CD4-positive, alpha-beta T cell treated with Interleukin-21 for 1 hour (primary cell): ENCODE measurements at regions not wholly inside any gene's neighbourhood (a gene's known extent, or its start where the extent isn't known, plus 50 kb on each side); places are given as distances from the start of the nearest gene placed in this dataset.
"Not testable (repeated sequence)": the region's sequence is repeated elsewhere in the genome, so short reads cannot be mapped to it uniquely, and the experiment has no call there.

Experiments
- DNase-seq: peaks from one replicate; pipeline ENCODE4 v3.0.0-alpha.2; 2020

DNA sequence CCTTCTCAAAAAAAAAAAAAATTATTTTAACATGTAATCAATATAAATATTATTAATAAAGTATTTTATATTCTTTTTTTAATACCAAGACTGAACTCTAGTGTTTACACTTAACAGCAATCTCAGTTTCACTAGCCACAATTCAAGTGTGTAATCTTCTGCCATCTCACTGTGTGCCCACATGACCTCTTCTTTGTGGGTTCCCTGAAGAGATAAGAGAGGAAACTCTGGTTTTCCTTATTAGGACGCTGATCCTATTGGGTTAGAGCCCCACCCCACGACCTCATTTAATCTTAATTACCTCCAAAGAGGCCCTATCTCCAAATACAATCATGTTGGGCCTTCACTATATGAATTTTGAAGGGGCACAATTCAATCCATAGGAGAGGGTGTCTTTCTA is 177.6 kb downstream of the STK31 start:
- DNase-seq = no peak

DNA sequence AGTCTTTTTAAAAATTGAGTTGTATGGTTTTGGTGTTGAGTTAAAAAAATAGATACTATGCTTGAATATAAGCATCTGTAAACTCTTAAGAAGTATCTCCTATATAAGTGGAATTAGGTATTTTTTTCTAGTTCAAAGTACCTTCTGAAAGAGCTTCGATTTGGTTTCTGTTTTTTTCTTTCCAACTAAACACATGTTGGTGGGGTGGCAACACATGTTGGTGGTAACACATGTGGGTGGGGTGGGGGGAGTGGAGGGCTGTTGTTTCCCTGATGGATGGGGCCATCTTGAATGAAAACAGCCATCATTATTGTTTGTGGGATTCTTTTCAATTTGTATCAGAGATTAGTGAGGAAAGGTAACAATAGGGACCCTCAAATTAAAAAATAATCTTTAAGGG is 178.9 kb downstream of the STK31 start:
- DNase-seq = no peak

DNA sequence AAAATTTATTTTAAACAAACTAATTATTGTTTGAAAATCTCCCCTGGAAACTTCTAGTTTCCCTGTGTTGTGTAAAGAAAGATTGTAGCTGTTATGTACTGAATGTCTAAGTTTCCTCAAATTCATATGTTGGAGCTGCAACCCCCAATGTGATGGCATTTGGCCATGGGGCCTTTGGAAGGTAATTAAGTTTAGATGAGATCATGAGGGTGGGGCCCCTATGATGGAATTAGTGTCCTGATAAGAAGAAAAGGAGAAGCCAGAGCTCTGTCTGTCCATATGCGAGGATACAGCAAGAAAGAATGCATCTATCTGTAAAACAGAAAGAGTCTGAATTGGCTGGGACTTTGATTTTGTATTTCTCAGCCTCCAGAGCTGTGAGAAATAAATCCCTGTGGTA is 179.5 kb downstream of the STK31 start:
- DNase-seq = no peak

DNA sequence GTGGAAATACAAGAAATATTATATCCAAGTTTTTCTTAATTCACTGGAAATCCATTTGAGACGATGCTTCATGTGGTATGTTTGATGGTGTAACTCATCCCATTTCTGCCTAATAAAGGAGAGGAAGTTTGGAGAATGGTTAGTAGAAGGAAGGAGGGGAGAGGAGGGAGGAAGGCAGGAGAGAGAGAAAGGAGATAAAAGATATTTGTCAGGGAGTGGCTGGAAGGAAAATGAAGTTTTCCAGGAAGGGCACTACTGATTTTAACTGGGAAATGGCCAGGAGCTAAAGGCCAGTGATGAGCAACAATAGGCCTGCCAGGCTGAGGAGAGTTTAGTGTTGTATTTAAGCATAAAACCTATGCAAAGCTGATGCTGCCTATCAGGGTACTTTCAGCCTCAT is 182.0 kb downstream of the STK31 start:
- no peak for DNase-seq

- DNase-seq = no peak
Measured at GRCh38 chr7:23893176-23893941, 183.3 kb downstream of the STK31 start.

GRCh38 chr7:23893942-23894891 is 184.2 kb downstream of the STK31 start:
- no peak for DNase-seq

GRCh38 chr7:23894892-23895569 is 185.0 kb downstream of the STK31 start:
- DNase-seq = no peak

DNA sequence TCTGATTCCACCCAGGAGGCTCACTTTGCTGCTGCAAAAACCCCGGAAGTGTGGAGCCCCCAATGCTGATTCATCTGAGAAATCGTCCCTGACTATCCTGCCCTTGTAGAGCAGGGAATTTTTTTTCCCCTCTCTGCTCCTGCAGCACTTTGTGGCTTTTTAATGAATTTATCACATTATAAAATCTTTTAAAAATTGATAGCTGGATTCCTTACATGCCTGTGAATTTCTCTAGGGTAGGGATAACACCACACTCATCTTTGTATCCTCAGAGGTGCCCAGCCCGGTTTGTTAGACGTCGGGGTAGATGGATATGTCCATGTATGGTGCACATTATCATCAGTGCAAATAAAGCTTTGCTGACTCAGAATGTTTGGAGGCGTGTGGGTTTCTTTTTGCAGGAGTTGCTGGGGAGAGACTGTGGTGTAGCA is 185.7 kb downstream of the STK31 start:
- no peak for DNase-seq

DNA sequence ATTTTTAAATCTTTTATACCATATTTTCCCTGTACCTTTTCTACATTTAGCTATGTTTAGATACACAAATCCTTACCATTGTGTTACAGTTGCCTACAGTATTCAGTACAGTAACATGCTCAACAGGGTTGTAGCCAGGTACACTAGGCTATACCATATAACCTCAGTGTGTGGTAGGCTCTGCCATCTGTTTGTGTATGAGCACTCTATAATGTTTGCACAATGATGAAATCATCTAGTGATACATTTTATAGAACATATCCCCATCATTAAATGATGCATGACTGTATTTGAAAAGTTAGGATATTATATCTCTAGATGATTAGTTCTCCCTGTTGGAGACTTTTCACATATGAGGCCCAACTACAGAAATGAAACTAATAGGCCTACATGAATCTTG is 188.6 kb downstream of the STK31 start:
- DNase-seq = no peak

DNA sequence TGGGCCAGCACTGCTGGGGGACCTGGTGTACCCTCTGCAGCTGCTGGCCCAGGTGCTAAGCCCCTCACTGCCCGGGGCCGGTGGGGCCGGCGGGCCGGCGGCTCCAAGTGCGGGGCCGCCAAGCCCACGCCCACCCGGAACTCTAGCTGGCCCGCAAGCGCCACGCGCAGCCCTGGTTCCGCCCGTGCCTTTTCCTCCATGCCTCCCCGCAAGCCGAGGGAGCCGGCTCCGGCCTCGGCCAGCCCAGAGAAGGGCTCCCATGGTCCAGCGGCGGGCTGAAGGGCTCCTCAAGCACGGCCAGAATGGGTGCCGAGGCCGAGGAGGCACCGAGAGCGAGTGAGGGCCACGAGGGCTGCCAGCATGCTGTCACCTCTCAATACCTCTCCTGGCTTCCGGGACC is 194.9 kb downstream of the STK31 start:
- not testable (repeated sequence) for DNase-seq

DNA sequence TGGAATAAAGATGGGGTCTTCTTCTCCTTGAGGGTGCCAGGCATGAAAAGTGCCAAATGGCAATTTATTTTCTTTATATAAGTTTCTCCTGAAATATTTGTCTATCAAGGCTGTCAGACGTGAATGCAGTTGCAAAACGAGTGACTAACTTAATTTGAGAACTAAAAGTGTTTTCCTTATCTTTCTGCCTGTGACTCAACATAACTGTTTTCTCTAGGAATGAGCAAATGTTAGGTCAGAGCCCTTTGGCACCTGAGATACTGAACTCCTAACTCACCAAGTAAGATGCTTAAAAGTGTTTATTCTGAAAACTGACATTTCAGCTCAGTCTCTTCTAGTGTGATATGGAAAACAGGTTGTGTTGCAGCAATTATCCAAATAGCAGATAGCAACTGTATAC is 197.0 kb downstream of the STK31 start:
- DNase-seq = no peak

GRCh38 chr7:23909426-23909825 is 199.4 kb downstream of the STK31 start:
- DNase-seq = no peak

DNA sequence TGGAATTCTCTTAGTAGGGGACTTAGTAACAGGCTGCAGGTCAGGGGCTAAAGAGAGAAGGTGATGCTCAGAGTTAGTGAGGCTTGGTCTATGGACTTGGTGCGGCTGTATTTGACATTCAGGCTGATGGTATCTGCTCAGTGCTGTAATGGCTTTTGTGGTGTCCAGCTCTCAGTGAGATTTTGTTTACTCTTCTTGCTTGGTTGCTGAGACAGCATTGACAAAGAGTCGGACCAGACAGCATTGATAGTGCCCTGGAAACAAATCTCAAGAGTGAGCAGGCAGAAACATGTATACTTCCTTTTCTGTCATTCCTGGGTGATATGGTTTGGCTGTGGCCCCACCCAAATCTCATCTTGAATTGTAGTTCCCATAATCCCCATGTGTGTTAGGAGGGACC is 202.0 kb downstream of the STK31 start:
- DNase-seq = no peak

GRCh38 chr7:23913016-23913415 is 203.0 kb downstream of the STK31 start:
- no peak for DNase-seq

GRCh38 chr7:23915236-23915635 is 205.2 kb downstream of the STK31 start:
- DNase-seq = no peak

DNA sequence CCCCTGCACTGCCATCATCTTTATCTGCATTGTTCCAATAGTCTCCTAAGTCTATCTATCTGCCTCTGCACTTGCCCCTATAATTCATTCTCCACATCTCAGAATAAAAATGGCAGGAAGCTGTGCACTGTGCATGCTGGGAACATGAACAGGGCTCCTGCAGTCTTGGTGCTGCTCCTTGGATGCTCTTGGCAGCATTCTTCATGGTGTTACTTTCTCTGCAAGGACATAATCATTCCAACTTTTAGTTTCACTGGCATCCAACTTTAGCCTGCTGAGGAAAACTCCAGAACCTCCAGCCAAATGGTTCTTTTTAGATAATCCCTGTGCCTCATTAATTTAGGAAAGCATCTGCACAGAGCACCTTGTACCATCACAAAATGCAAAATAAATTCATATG is 208.3 kb downstream of the STK31 start:
- no peak for DNase-seq

- no peak for DNase-seq
Measured at GRCh38 chr7:23918856-23919255, 208.8 kb downstream of the STK31 start.

DNA sequence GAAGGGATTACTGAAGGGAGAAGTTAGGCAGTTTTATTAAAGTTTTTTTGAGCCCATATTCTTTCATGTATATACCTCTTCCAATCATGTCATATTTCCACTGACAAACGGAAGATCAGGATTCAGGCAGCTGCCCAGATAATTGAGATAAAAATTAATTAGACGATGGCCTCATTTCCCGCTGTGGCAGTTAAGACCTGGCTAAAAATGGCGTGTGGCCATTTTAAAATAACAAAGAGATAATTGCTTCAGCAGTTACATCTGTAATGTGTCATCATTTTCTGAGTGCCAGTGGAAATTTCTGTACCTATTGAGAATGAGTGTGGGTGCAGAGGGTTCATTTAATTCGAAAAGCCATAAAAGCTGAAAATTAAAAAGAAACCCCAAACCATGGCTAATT is 215.1 kb downstream of the STK31 start:
- DNase-seq = no peak

GRCh38 chr7:23927709-23928417 is 217.8 kb downstream of the STK31 start:
- no peak for DNase-seq

DNA sequence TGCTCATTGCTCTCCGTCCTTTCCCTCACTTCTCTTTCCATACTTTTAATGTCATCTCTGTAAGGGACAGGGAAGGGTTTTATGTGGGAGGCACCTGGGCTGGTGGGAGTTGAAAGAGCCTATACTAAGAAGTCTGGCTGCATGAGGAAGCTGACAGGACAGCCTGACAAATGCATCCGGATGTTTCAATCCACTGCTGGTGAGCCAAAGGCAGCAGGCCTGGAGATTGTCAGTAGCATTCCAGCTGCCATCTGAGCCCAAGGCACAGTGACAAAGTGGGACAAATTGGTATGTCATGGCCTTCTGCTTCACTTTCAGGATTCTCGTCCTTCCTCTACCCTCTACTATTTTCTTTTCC is 218.4 kb downstream of the STK31 start:
- no peak for DNase-seq

GRCh38 chr7:23930312-23930711 is 220.3 kb downstream of the STK31 start:
- DNase-seq = no peak

GRCh38 chr7:23931633-23932032 is 221.6 kb downstream of the STK31 start:
- DNase-seq = no peak

DNA sequence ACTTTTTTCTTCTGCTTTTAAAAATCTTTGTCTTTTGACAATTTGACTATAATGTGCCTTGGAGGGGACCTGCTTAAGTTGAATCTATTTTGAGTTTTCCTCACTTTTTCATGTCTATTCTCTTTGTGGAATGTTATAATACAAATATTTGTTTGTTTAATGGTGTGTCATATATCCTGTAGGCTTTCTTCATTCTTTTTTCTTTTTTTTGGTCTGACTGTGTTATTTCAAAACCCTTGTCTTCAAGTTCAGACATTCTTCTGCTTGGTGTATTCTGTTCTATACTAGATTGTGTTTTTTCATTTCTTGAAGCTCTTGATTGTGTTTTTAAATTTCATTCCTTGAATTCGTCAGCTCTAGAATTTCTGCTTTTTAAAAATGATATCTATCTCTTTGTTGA is 228.2 kb downstream of the STK31 start:
- no peak for DNase-seq
